HG03457 (cell line): ENCODE measurements at regions not wholly inside any gene's neighbourhood (a gene's known extent, or its start where the extent isn't known, plus 50 kb on each side); places are given as distances from the start of the nearest gene placed in this dataset.

Experiments
- ATAC-seq: cut with Tn5 transposase; IDR thresholded peaks from one replicate; pipeline ENCODE4 v1.9.1; 2021; ENCODE audit warnings: moderate number of reproducible peaks; ENCODE audit not compliant: unreplicated experiment

GRCh38 chr15:70355275-70355795 lies 257.6 kb upstream of the TLE3 start:
- ATAC-seq, result no peak

GRCh38 chr15:70354346-70354905 lies 256.7 kb upstream of the TLE3 start:
- no peak for ATAC-seq

- no peak for ATAC-seq
Observed at GRCh38 chr15:70353606-70354345, 256.1 kb upstream of the TLE3 start.

GRCh38 chr15:70351941-70352774 lies 254.4 kb upstream of the TLE3 start:
- ATAC-seq, result no peak

DNA sequence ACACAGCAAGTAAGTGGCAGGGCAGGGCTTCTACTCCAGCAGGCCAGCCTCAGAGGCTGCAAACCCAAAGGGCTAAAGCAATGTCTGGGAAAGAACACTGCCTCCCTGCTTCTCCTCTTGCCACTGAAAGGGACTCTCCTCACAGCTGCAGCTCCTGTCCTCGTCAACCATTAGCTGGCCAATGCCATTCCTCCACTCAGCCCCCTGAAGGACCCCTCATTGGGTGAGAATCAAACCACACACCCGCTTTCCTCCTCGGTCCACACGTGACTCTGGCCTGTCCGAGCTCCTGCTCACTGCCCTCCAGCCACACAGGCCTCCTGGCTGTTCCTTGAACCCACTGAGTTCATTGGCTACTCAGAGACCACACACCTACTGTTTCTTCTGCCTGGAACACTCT lies 253.7 kb upstream of the TLE3 start:
- ATAC-seq, result no peak

- ATAC-seq, result no peak
Observed at GRCh38 chr15:70348581-70349344, 251.0 kb upstream of the TLE3 start.

GRCh38 chr15:70348226-70348543 lies 250.5 kb upstream of the TLE3 start:
- ATAC-seq, result no peak

- ATAC-seq, result no peak
Observed at GRCh38 chr15:70347321-70348225, 249.9 kb upstream of the TLE3 start.

GRCh38 chr15:70345251-70346019 lies 247.7 kb upstream of the TLE3 start:
- ATAC-seq, result no peak

DNA sequence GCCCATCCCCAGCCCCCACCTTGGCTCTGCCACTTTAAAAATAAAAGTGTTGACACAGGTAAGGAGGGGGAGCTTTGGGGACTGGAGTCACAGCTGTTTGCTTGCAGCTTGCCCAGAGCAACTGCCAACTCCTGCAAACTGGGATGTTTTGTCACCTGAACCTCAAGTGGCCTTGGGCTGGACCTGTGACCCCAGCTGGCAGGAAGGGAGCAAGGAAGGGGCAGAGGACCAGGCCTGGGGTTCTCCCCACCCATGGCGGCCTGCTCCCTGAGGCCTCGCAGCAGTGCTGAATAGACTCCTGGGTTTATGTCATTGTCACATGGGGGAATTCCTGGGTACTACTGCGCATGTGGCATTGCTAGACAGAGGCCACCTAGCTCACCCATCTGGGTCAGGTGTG lies 246.9 kb upstream of the TLE3 start:
- no peak for ATAC-seq

- ATAC-seq, result no peak
Observed at GRCh38 chr15:70343961-70344621, 246.4 kb upstream of the TLE3 start.

DNA sequence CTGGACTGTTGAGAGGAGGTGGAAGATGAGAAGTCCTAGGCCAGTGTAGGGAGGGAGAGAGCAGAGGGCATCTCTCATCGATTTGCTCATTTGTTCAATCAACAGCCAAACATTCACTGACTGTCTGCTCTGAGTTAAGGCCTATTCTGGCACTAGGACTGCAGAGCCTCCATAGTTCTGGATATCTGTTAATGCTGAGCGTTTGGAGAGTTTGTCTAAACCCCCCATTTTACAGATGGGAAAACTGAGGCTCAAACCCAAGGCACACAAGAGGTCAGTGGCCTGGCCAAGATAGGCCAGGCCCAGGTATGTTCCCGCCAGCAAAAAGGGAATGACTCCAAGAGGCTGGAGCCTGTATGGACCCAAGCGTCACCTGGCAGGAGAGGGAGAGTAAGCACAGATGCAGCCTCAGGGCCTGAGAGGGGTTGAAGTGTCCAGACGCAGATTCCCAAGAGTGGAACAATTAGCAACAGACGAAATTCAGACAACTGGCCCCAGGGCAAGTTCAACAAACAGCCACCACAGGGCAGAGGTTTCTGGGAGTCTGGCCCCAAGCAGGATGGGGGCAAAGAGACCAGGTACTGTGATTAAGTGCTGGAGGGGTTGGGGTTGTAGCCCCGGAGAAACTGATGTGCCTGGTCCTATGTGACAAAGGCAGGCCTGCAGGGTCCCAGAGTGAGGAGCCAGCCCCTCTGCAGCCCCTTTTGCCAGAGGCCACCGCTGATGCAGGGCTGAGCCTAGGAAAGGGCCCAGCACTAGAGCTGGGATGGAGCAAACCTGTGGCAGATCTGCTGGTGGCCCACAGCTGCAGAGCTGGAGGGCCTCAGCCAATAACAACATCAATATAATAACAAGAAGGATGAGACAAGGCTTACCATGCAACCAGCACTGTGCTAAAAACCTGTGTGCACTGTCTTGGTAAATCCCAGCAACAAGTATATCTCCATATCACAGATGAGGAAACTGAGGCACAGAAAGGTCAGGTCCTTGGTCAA lies 245.1 kb upstream of the TLE3 start:
- no peak for ATAC-seq

GRCh38 chr15:70342141-70342540 lies 244.4 kb upstream of the TLE3 start:
- ATAC-seq, result no peak

DNA sequence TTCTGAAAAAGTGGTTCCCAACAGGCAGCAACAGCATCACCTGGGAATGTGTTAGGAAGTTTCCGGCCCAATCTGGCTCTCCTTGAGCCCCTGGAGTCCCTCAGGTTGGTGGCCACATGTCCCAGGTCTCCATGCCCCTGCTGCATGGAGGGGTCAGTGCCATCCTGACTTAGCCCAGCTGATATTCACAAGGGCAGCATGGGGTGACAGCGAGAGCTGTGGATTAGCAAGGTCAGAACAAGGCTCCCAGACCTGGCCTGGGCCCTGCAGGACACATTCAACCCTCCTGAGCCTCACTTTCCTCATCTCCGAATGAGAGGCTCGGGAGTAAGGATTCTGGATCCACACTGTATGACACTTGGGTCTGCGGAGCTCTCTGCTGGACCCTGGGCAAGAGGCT lies 243.8 kb upstream of the TLE3 start:
- no peak for ATAC-seq

DNA sequence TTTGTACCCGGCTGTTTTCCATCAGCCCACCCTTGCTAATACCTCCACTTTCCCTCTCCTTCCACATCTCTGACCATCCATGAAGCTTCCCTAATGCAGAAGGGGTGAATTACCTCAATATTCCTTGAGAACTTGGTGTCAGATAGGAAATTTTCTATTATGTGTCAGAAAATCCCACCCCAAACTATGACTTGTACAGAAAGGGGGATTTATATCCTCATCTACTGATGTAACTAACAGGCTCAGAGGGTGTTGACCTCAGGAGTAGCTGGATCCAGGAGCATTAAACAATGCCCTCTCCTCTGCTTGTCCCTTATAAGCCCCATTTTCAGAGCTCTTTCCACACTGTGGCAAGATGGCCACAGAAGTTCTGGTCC lies 242.8 kb upstream of the TLE3 start:
- ATAC-seq, result no peak

DNA sequence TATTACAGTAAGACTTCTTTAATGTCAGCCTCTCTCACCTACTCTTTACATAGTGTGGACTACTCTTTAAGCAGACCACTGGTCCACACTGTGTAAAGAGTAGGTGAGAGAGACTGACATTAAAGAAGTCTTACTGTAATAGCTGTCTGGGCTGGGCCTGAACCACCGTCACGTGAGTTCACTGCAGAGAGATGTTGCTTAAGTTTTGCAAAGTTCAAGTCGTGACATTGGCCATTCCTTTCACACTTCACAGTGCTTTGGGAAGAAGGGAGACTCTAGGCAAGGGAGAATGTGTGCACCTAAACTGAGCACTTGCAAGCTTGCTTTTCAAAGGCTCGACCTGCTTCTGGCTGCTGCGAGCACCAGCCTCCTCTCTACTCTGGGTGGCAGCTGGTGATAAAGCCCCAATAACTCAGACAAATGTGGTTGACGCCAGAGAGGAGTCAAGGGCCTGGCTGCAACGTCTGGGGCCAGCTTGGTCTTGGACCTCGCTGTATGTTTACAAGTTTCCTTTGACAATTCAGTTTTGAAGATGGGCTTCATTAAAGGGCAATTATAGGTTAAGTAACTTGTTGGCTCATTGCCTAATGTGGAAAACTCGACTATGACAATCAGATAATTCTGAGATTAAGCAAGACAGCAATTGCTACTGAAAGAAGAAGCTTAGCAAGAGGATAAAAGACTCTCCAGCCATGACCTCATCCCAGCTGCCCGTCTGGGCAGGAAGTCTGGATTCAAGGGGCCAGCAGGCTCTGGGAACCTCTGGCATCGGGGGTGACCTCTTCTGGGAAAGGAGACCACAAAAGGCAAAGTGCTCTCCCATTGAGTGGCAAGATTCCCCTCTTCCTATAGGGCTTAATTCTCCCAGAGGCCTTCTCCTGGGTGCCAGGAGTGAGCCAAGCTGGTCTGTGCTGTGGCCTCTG lies 242.1 kb upstream of the TLE3 start:
- ATAC-seq, result no peak
